G401.6 (cell line): ENCODE measurements at regions not wholly inside any gene's neighbourhood (a gene's known extent, or its start where the extent isn't known, plus 50 kb on each side); places are given as distances from the start of the nearest gene placed in this dataset.
"Not testable (repeated sequence)": the region's sequence is repeated elsewhere in the genome, so short reads cannot be mapped to it uniquely, and the experiment has no call there.

Experiments used
- FAIRE-seq: peaks from 2 replicates; lab custom pipeline; 2012; peaks lifted over from hg19 to GRCh38; lab: Jason Lieb, UNC

GRCh38 chr2:125634662-125635061 lies 1021.3 kb upstream of the GYPC start:
- FAIRE-seq = no peak

DNA sequence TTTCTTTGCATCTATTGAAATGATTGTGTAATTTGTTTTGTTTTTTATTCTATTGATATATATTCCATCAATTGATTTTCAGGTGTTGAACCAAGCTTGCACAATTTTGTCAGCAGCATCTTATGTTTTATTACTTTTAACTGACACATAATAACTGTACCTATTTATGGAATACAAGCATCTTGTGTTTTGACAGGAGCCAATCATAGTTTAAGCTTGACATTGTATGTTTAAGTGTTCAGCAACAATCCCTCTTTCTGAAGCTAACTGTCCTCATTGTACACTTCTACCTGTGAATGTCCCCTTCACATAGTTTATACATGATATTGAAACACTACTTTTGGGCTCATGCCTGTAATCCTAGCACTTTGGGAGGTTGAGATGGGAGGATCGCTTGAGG lies 1017.6 kb upstream of the GYPC start:
- FAIRE-seq = no peak

DNA sequence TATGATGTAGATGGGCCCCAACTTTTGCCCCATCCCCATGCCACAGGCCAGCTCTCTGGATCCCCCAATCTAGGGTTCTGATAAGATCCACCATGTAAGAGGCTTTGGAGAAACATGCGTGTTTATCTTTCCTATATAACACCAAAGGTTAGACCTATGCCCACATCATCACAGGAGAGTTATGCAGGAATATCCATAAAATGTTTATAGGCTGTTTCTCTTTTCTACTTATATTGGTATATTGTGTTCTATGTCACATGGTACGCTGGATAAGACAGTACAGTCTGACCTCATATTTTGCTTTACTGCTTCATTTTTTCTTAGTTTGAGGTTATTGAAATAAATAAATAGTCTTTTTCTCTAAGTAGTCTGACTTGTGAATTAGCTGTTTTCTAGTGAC lies 1013.9 kb upstream of the GYPC start:
- FAIRE-seq = no peak

DNA sequence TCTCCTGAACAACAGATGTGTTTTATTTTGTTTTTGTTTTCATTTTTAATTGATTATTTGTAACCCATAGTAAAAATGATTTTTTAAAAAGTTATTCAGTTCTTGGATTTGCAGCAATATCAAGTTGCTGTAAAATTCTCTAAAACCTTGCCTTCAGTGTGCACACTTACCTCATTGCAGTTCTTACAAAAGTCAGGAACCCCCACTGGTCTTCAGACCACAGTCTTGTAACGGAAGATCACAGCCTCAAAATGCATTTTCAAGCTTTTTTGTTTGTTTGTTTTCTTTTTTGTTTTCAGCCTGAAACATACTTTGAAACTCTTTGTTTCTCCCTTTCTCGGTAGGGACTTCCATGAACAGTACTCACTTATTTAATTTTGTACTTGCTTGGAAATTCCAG lies 1012.8 kb upstream of the GYPC start:
- no peak for FAIRE-seq

DNA sequence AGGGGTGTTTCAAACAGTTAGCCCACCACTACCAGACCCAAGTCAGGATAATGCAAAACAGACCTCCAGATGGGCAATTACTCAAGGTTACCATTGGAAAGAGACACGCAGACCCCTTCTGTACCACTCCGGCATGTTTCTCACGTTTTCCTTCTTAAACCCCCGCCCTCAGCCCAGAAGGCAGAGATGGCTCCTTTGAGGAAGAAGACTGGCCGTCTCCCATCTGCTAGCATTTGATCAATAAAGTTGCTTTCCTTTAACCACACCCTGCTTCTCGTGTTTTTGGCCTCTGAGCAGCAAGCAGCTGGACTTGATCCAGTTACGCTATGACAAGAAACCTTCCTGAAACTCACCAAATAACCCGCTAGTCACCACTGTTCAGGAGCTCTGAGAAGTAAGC lies 1012.4 kb upstream of the GYPC start:
- FAIRE-seq = no peak

DNA sequence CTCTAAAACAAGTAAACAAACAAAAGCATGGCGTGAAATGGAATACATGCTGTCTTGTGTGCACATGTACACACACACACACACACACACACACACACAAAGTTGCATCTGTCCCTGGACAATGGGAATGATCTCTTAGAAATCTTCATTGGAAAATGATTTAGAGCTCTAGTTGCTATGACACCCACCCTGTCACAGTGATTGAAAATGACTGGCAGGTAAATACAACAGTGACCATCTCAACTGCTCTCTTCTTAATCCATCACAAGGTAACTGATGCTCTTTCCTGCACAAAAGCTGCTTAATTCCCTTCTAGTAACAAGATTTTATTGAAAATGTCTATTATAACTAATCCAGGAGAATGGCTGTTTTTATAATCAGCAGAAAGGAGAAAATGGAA lies 1011.7 kb upstream of the GYPC start:
- no peak for FAIRE-seq

GRCh38 chr2:125652280-125652679 lies 1003.7 kb upstream of the GYPC start:
- FAIRE-seq = no peak

DNA sequence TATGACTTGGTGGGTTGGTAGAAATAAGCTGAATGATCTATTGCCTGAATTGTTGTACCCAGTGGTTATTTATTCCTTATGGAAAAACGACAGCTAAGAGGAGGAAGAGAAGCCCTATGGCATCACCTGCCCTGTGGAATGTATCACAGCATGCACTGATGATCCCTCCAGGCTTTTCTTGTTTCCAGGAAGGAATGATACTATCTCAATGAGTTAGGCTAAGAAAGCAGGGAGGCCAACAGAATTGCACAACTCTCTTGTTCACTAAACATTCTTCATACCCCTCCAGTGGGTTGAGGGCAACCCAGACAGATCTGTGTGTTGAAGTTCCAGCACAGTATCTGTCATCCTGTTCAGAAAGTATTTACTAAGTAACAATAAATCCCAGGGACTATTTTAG lies 1001.7 kb upstream of the GYPC start:
- no peak for FAIRE-seq

DNA sequence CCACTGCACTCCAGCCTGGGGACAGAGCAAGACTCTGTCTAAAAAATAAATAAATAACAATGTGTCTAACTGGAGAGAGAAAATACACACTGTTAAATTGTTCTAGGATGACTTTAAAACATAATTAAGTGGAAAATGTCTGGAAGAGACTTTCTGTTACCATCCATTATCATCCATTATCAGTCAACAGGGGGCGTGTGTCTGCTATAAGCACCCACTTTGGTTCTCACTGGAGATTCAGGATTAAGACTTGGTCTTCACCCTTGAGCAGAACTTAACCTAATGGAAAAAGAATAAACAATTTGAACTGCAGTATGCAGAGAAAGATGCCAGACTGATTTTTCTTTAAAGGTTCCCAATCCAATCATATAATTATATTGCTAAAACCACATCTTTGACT lies 999.8 kb upstream of the GYPC start:
- FAIRE-seq = no peak

DNA sequence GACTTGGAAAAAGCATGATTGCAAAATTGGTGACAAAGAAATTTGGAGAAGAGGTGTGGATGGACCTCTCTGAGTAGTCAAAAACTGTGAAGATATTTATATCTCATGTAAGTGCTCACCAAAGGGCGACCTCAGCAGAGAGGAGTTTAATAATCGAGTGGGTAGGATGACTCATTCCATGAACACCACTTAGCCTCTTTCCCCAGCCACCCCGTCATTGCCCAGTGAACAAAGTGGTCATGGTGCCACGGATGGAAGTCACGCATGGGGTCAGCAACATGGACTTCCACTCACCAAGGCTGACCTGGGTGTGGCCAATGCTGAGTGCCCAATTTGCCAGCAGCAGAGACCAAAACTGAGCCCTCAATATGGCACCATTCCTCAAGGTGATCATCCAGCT lies 997.4 kb upstream of the GYPC start:
- FAIRE-seq = no peak

GRCh38 chr2:125660369-125660768 lies 995.6 kb upstream of the GYPC start:
- FAIRE-seq = not testable (repeated sequence)

- no peak for FAIRE-seq
These were observed 988.3 kb upstream of the GYPC start for GRCh38 chr2:125667630-125668029.

DNA sequence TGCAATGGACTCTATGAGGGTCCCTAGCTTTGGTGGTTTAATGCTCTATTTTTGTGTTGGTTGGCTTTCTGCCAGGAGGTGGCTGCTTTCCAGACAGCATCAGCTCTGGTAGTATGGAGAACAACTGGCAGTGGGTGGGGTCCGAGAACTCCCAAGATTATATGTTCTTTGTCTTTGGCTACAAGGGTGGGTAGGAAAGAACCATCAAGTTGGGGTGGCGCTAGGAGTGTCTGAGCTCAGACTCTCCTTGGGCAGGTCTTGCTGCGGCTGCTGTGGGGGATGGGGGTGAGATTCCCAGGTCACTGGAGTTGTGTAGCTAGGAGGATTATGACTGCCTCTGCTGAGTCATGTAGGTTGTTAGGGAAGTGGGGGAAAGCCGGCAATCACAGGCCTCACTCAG lies 976.1 kb upstream of the GYPC start:
- no peak for FAIRE-seq

DNA sequence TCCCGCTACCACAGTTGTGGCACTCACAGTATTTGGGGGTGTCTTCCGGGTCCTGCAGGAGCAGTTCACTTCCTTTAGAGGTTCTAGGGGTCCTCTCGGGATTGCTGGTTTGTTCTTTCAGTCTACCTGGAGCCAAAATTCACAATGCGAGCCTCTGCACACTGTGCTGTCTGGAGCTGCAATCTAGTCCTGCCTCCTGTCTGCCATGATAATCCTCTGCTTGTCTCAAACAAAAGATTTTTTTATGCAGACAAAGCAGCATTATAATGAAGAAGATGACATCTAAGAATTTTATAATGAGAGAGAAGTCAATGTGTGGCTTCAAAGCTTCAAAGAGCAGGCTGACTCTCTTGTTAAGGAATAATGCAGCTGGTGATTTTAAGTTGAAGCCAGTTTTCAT lies 975.1 kb upstream of the GYPC start:
- FAIRE-seq = no peak

GRCh38 chr2:125681576-125681975 lies 974.4 kb upstream of the GYPC start:
- no peak for FAIRE-seq

DNA sequence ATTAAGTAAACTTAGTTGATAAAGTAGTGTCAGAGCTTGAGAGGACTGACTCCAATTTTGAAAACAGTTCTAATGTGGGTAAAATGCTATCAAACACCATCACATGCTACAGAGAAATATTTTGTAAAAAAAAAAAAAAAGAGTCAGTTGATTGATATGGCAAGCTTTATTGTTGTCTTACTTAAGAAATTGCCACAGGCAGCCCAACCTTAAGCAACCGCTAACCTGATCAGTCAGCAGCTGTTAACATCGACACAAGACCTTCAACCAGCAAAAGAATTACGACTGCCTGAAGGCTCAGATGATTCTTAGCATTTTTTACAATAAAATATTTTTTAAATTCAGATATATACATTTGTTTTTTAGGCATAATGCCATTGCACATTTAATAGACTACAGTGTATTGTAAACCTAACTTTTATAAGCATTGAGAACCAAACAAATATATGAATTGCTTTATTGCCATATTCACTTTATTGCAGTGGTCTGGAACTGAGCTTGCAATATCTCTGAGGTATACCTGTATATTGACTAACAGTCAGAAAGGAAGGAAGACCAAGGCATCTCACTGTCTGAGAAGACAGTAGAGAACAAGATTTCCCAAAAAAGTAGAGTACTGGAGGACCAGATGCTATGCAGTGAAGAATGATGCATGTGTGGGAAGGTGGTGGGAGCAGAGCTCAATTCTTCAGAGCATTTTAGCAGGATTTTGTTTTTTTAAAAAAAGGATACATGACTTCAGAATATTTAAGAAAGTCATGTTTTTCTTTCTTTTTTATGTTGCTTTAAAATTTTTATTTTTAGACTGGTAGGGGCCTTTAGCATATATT lies 973.8 kb upstream of the GYPC start:
- no peak for FAIRE-seq

DNA sequence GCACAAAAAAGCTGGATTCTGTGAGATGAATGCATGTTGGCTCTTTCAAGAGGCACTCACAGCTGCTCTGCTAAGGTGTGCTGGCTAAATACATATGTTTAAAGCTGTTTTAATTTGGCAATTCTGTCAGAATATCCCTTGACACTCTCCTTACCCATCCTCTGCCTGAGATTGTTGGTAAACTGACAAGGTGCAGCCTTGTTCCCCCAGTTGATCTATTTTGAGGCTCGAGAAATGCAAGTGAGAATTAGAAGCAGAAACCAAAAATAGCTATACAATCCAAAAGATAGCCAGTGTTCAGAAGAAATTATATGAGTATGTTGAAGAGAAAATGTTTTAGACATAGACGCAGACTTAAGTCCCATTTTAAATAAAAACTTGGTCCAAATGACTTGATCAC lies 971.7 kb upstream of the GYPC start:
- FAIRE-seq = no peak

DNA sequence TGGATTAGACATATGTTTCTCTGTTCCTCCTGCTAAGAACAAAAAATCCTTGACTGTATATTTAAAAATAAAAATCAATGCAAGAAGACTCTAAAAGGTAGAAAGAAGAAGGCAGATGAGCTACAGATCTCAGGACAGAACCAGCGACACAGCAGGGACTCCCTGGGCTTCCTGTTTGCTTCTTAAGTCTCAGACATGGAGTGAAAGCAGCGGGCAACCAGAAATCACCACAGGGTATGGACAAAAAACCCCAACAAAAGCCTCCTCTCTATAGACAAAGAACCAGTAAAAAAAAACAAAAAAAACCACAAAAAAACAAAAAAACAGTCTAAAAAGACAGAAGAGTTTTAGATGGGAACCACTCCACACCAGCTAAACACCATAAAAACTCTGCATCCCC lies 971.0 kb upstream of the GYPC start:
- no peak for FAIRE-seq

DNA sequence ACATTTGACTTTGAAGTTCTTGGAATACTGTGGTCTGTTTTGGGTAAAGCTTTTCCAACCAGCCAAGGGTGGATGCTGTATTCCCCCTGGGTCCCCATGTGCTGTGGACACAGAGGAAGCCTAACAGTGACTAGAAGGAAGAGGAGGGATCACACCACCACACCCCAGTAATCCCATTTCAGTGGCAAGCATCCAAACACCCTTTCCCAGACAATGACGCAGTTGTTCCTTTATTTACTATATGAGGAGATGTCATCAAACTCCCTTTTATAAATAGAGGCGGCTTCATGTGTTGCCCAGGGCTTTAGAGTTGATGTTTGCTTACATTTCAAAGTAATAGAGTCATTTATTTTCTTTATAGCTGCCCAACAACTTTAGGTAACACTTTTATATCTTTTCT lies 959.4 kb upstream of the GYPC start:
- no peak for FAIRE-seq

DNA sequence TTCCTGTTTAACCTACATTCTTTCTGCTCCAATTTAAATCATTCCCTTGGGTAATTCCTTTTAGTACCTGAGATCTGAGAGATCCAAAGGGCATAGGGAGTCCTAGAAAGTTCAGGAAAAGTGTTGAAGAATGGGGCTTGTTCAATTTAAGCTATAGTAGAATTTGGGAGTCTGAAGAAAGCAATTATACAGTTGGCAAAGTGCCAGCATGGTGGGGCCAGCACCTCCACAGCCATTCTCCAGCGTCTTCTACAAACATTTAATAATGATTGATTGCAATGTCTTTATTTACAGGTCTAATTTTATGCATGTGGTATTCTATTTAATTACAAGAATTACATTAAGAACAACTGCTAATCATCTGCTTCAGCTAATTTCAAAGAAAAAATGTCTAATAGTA lies 957.7 kb upstream of the GYPC start:
- FAIRE-seq = no peak

- no peak for FAIRE-seq
These were observed 954.9 kb upstream of the GYPC start for GRCh38 chr2:125701070-125701469.

DNA sequence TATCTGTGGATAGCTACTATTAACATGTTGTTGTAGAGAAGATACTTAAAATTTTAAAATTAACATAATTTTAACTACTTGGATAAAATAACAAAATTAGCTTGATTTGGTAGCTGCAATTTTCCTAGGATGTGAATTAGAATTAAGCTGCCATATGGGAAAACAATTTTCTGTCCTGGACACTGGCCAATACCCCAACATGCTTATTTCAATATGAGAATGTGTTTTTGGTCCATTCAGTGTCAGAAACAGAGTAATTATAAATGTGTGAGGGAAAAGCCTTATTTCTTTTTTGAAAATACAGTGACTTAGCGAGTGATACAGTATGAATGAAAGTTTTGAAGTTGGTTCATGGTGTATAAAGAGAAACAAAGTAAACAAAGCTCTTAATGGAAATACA lies 948.3 kb upstream of the GYPC start:
- no peak for FAIRE-seq

GRCh38 chr2:125710561-125710960 lies 945.4 kb upstream of the GYPC start:
- no peak for FAIRE-seq

GRCh38 chr2:125711075-125711474 lies 944.9 kb upstream of the GYPC start:
- no peak for FAIRE-seq

GRCh38 chr2:125713533-125713932 lies 942.4 kb upstream of the GYPC start:
- FAIRE-seq = no peak
